ENCODE measurements at regions not wholly inside any gene's neighbourhood (a gene's known extent, or its start where the extent isn't known, plus 50 kb on each side); places are given as distances from the start of the nearest gene placed in this dataset.

DNA sequence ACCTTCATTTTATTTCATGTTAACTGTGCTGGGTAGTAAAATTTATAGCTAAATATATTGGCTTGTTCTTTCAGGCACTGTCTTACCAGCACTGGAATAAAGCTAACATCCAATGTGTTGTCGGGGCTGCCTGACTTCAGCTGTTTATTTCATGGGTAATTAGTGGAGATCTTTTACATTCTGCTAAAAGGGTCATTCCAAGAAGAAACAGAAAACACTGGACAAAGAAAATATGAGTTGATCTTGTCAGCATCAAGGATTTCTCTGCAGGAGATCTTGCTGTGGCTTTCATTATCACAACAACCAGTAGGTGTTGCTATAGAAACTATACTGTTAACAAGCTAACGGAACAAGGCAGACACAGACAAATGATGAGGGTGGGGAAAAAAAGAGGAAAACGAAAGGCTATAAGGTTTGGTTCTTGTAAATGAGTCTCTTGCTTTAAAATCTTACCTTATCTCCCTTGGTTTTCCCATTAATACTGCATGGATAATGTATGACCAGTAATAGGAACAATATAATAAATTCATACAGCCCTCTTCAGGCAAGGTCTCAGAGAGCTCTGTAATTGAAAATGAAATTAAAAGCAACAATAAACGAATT, 206.8 kb downstream of the SIM1 start:
- TF ChIP-seq POLR2A (IDR thresholded peaks at IDR 0.05) (no peak), CTCF (IDR thresholded peaks at IDR 0.05) (no peak), POLR2AphosphoS5 (IDR thresholded peaks at IDR 0.05) (no peak)
